GM18951 (cell line): ENCODE measurements at regions not wholly inside any gene's neighbourhood (a gene's known extent, or its start where the extent isn't known, plus 50 kb on each side); places are given as distances from the start of the nearest gene placed in this dataset.

Source experiments
- POLR2A ChIP-seq: IDR thresholded peaks from 4 replicates; pipeline ENCODE4 v1.6.1; 2011; ENCODE audit warnings: mild to moderate bottlenecking; ENCODE audit not compliant: insufficient read length, insufficient read depth; ENCODE audit errors: extremely low read depth
- in situ Hi-C: fragments of 300-500 bp; cut with MboI; formaldehyde crosslinking; loops from one replicate; pipeline ENCODE4 v1.12.0; 2022; ENCODE audit warnings: low sequenced_read_pairs, mixed read lengths, inconsistent platforms; ENCODE audit not compliant: unreplicated experiment

DNA sequence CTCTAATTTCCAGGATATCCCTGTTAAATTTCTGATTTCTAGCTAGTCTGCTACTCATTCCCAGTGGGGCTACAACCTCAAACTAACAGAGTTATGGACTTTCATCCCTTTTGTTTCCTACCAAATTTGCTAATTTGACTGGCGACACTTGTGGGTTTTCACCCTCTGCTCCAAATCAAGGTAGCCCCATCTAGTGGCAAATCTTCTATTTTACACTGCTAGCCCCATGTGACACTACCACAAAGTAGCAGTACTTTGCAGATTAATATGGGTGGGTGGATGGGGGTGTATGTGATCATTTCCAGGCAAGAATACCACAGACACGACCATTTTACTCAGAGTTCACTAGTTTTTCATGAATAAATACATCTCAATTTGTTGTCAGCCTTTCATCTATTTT is 150.3 kb downstream of the MSL3 start:
- no peak for TF ChIP-seq POLR2A
- in situ Hi-C loops, result loop anchor here (10.0 to 25.0 kb wide), 2 partner anchors 124 to 371 kb away; no protein-coding TSS in a partner anchor

DNA sequence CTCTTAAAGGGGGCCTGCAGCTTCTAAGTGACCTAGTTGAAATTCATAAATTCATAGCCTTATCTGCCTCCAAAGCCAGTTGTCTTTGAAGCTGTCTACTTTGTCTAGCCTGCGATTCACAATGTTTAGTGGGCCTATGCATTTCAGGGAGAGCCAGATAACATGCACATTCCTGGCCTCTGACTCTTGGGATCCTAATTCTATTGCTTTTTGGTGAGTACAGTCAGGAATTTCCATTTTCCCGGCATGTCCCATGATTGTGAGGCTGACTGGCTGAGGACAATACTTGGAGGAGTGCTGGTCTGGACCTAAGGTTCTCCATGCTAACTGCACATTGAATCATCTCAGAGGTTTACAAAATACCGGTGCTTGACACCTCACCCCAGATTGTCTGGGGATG is 155.0 kb downstream of the MSL3 start:
- TF ChIP-seq POLR2A, result no peak
- in situ Hi-C loops, result loop anchor here (25.0 kb wide), 1 partner anchor 376 kb away; no protein-coding TSS in a partner anchor

DNA sequence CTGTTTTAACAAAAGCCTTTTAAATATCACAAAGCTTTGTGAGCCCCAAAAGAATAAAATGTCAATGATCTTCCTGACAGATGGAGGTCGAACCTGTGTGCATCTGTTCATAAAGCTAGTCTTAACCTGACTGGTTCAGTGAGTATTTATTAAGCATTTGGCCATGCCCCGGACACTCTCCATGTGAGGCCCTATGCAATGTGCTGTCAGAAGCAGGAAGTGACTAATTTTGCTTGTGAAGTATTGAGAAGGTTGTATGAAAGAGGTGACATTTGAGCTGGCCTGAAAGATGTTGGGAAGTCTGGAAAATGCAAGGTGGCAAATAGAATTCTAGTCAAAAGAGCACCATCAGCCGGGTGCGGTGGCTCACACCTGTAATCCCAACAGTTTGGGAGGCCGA is 171.4 kb downstream of the MSL3 start:
- no peak for TF ChIP-seq POLR2A

DNA sequence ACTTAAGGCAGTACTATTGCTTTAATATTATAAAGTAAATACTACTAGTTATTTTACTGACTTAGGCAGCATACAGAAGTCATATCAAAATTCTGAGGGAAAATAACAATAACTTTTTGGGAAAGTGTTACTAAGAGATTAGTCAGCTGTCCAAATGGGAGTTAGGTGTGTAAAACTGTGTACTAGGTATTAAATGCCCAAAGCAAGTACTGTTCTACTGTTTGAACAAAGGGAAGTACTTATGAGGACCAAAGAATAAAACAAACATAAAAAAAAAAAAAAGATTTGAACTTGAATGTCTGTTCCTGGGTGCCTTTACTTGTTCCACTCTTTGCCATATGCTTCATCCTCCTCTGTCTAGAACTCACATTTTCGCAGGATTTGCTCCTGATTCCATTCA is 174.4 kb downstream of the MSL3 start:
- in situ Hi-C loops, result no loop called here

More for the DNA sequence above, 171.4 kb downstream of the MSL3 start:
- in situ Hi-C loops, result no loop called here

DNA sequence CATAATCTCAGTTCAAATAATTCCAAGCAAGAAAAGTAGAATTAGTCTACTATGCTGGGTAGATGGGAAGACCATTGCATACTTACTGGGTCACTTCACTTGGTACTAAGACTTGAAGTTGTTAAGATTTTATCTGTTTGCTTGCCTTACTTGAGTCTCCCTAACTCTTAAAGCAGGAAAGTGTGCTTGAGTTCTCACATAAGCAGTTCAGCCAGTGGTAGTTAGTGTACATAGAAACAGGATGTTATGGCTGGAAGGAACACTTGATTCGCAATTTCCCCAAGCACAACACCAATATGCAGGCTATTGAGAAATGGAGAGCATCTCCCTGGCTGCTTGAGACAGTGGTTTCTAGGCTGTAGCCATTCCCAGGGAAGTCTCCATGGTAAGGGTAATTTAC is 176.1 kb downstream of the MSL3 start:
- no peak for TF ChIP-seq POLR2A
- in situ Hi-C loops, result no loop called here

More for the DNA sequence above, 174.4 kb downstream of the MSL3 start:
- TF ChIP-seq POLR2A, result no peak

DNA sequence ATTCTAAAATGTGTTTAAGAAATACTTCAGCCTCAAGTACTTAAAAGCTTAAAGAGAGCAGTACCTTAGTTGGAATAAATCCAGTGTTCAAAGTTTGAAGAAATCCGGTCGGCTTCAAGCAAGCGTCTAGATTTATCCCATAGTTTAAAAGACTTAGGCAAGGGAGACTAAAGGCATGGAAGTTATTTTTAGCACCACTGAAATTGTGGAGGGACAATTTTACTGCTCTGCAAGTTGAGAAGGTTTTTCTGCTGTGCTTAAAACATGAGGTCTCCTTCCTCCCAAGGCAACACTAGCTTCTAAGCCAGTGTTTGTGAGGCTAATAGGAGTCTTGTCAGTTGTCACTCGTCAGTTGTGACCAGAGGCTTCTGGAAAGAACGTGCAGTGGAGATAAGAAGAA is 183.5 kb downstream of the MSL3 start:
- in situ Hi-C loops, result no loop called here
- no peak for TF ChIP-seq POLR2A

DNA sequence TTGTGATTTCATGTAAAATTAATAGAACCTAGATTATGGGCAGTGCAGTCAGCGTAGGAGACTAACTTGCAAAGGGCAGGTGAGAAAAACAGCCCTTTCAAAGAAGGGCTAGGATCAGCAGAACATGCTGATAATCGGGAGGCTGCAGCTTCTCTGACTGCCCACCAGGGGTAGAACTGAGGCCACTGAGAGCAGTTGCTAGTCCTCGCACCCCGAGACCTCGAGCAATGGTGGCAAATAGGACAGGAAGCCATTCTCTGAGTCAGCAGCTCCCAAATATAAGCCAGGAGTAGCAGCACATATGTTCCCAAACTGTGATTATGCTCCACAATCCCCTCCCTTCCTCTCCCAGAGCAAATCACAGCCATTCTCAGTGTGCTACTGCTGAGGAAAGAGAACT is 186.5 kb downstream of the MSL3 start:
- in situ Hi-C loops, result no loop called here
- TF ChIP-seq POLR2A, result no peak

DNA sequence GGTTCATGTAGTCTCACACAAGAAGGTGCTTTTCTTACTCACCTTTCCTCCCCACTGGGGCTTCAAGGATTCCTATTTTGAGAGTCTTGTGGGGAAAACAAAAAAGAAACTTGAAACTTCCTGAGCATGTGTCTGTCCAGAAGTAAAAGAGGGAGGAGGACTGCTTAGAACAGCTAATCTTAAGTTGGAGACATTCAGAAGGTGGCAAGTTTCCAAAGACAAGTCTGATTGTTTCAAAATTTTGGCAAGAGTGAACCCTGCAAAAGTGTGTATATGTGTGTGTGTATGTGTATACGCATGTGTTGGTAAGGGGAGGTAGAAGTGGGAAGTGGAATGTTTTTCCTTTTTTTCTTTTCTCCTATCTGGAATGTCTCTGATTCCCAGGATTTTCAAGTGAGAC is 189.0 kb upstream of the FRMPD4 start:
- in situ Hi-C loops, result no loop called here
- TF ChIP-seq POLR2A, result no peak

DNA sequence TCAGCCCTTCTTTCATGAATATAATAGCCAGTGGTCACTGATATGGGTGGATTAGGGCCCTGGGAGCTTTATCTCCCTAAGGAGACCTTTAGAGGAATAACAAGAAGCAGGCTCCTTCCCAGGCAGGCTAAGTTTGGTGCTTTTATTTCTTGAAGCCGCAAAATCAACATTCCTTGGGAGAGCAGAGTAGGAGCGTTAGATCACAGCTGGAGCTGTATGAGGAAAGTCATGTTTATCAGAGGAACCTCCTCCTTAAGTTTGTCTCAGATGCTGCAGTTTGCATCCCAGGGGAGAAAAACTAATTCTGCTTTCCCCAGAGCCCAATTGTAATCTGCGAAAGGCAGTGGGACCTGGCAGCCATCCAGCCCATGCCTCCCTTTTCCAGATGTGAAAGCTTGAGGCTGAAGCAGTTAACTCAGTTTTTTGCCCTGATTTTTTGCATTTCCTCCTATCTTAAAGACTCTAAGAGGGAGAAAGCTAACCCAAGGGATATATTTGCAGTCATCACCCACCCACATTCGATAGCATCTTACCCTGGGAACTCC is 186.0 kb upstream of the FRMPD4 start:
- in situ Hi-C loops, result loop anchor here (25.0 kb wide), 1 partner anchor 1340 kb away; the partner anchor contains the start of gene MID1
- TF ChIP-seq POLR2A, result no peak

DNA sequence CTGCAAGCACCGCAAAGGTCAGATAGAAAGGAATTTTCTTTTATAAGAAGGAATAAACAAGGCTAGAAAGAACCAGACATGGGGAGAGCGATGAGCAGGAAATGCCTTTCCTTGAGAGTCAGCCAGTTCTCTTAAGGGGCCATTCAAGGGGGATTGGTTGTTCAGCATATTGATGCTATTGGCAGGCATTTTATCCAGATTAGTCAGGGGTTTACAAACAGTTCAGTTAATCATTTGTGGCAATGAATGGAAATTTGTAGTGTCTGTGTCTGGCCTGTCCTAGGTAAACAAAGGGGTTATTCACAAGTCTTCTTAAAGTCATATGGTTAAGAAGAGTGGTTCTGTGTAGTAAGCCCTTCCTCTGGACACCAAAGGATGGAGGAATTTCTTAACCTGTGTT is 184.7 kb upstream of the FRMPD4 start:
- TF ChIP-seq POLR2A, result no peak
- in situ Hi-C loops, result loop anchor here (25.0 kb wide), 1 partner anchor 1341 kb away; the partner anchor contains the start of gene MID1

DNA sequence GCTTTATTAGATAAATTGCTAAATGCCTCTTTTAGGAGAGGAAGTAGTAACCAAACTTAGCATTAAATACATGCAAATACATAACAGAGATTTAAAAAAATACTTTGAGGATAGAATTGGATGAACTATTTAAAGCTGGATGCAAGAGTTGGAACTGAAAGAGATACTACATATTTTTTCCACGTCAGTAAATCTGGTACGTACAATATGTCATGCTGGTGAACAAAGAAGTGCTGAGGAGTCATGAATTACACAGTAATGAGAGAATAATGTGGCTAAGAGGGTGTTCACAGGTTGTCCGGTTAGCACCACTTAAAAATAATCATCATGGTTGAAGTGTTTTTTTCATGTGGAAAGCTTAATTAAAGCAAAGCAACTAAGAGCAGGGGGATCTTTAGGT is 184.1 kb upstream of the FRMPD4 start:
- TF ChIP-seq POLR2A, result no peak
- in situ Hi-C loops, result loop anchor here (25.0 kb wide), 1 partner anchor 1342 kb away; the partner anchor contains the start of gene MID1

DNA sequence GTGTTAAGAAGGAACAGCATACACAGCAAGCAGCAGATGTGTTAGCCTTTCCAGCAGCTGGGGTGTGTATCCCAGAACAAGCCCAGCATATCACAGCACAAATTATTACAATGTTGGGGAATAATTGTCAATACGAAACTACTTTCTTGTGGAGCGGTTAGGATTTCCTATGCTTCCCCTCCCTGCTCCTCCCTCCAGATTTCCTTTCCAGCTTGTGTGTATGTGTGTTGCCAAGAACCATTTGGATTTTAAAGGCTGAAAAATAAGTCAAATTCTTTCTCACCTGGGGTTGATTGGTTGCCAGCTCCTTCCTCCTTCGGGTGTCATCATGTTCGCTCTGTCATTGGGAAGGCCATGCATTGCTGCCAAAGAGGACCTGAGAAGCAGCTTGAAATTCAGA is 178.2 kb upstream of the FRMPD4 start:
- no peak for TF ChIP-seq POLR2A

DNA sequence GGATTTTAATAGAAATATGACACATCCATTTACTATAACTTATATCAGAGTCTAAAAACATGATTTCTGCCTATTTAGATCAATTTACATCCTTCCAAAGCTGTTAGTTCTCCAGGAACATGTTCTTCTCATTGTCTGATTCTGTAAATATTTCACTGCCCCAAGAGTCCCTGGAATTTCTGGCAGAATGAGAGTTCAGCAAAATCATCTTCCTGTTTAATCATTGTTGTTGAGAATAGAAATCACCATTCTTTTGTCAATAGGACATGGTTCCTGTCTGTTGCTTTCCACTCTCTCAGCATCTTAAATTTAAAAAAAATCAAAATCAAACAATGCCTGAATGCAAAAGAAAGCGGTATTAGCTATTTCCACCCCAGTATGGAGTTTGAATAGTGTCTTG is 172.8 kb upstream of the FRMPD4 start:
- in situ Hi-C loops, result loop anchor here (25.0 kb wide), 1 partner anchor 1353 kb away; the partner anchor contains the start of gene MID1
- TF ChIP-seq POLR2A, result no peak

More for the DNA sequence above, 178.2 kb upstream of the FRMPD4 start:
- in situ Hi-C loops, result loop anchor here (25.0 kb wide), 1 partner anchor 1348 kb away; the partner anchor contains the start of gene MID1
